NCI-H446 (cell line): ENCODE measurements at regions not wholly inside any gene's neighbourhood (a gene's known extent, or its start where the extent isn't known, plus 50 kb on each side); places are given as distances from the start of the nearest gene placed in this dataset.

Experiments
- DNase-seq, 2 experiments: peaks; one replicate each; lab custom pipeline; 2025; lab: John Stamatoyannopoulos, UW

DNA sequence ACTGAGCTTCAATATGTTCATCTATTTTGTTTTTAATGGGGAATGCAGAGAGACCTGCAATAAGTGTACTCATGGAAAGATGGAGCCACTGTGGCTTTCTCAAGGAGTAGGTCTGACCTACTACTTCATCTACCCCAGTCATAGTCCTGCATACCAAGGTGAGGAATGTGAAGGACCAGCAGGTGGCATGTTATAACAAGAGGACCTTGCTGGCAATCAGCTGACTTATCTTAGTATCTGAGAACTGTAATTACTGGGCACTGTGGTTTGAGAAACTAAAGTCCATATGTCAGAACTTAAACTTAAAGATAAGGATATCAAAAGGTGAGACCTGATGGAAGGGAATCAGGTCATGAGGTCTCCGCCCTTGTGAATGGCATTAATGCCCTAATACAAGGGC is 1104.2 kb downstream of the BCL11A start:
- DNase-seq: no peak

DNA sequence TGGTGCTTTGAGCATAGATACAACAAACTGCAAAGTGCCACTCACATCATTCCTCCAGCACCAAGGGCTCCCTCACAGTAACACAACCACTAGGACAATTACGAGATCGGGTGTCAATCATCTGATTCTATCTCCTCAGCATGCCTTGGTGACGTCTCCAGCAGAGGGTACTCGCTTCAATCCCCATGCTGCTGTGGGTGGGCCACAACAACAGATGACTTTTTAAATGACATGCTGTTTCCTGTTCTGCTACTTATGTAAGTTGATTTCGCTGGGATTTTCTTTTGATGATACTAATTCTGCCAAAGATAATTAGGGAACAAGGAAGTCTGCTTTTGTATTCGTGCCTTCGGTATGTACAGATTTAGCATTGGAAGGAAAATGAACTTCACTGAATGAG is 1113.0 kb downstream of the BCL11A start:
- no peak for DNase-seq

DNA sequence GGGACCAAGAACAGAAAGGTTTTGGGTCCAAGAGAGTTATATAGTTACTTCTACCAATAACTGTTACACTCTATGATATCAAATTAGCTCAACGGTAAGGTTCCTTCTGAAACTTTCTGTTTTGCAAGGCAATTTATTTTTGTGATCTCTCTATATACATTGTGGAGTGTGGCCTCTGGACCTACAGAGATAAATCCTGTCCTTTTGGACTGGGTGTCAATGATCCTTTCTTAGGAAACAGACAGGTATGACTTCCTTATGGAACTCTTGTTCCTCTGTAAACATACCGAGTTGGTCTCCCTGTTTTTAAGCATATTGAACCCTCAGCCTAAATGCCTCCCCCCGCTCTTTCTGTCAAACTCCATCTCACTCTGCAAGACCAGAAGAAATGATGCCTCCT is 1117.8 kb downstream of the BCL11A start:
- no peak for DNase-seq

GRCh38 chr2:59428940-59429339 is 1124.5 kb downstream of the BCL11A start:
- DNase-seq: no peak

DNA sequence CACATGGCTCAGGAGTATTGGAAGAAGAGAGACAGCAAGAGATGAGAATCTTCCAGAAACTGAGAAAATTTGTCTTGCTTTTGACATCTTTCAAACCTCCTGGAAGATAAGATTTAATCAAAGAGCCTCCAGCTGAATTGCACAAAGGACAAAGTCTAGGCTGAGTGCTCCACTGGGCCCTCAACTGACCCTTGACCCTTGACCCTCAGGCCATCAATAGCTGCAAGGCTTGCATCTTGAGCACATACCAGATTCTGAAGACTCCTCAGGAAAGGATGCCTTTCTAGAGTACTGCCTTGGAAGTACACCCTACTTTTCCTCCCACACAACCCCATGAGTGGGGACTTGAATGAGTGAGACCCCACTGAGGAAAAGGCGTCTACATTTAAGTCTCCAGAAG is 1125.5 kb downstream of the BCL11A start:
- DNase-seq: no peak

- no peak for DNase-seq
These were observed 1128.2 kb downstream of the BCL11A start for GRCh38 chr2:59425247-59425646.

DNA sequence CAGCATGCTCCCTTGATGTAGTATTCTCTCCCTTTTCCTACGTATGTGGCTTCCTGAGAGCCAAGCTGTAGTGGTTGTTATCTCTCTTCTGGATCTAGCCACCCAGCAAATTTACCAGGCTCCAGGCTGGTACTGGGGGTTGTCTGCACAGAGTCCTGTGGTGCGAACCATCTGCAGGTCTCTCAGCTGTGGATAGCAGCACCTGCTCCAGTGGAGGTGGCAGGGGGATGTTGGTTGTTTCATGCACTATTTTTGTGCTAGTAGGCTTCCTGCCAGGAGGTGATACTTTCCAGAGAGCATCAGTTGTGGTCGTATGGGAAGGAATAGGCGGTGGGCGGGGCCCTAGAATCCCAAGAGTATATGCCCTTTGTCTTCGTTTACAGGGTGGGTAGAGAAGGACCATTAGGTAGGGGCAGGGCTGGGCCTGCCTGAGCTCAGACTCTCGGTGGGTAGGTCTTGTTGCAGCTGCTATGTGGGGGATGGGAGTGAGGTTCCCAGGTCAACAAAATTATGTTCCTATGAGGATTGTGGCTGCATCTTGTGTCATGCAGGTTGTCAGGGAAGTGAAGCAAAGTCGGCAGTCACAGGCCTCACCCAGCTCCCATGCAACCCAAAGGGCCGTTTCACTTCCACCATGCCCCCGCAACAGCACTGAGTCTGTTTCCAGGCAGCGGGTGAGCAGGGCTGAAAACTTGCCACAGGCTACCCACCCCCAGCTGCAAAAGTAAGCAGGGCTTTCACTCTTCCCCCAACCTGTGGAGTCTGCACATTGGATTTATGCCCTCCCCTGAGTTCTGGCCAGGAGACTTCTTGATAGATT is 1139.5 kb downstream of the BCL11A start:
- no peak for DNase-seq

DNA sequence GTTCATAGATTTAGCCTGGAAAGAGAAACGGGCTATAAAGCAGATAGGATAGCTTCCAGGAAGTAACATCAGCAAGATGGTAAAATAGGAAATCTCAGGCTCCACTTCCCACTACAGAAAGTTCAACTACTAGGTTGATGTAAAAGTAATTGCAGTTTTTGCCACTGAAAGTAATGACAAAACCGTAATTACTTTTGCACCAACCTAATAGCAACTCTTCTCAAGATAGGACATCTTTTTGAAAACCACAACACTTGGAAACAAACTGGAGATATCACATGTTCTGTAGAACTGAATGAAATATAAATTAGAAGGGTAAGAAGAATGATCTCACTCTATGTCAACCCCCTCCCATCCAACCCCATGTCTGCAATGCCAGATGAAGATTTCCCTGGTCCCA is 1154.3 kb downstream of the BCL11A start:
- DNase-seq: no peak

DNA sequence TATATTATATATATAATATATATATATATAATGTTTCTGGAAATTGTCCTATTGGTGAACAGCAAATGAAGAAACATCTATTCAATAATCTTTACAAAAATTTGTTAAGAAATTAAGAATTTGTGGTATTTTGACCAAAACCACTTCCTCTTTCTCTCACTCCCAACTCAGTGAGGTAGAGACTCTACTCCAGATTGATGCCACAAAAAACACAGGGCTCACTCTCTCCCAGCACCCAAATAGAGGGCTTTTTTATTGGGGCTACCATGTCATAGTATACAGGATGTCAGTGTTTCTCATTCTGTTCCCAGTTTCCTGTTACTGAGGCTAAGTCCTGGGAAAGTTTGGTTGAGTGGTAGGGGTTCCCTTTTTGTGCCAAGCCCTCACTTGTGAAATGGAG is 1155.4 kb downstream of the BCL11A start:
- no peak for DNase-seq

- no peak for DNase-seq
These were observed 1154.0 kb upstream of the FANCL start for GRCh38 chr2:59395119-59395518.

GRCh38 chr2:59391896-59392295 is 1150.8 kb upstream of the FANCL start:
- DNase-seq: no peak

DNA sequence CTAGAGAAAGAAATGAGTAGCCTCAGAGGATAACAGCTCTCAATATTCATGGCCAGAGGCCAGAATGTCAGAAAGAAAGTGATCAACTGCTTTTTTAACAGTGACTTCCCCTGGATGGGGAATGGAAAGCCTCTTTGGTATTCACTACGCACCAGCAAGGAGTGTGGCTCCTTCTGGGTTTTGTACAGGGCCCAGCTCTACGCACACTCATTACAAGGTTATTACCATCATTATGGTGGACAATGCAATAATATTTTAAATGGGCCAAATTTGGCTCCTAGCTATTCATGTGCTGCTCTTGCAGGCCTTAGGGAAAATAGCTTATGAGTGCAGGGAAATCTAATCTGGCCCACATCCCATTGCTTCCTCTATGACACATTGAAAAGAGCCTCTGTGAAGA is 1149.5 kb upstream of the FANCL start:
- DNase-seq: no peak

GRCh38 chr2:59389240-59389639 is 1148.1 kb upstream of the FANCL start:
- DNase-seq: no peak

GRCh38 chr2:59385971-59386370 is 1144.8 kb upstream of the FANCL start:
- DNase-seq: no peak

- no peak for DNase-seq
These were observed 1142.3 kb upstream of the FANCL start for GRCh38 chr2:59383473-59383872.

DNA sequence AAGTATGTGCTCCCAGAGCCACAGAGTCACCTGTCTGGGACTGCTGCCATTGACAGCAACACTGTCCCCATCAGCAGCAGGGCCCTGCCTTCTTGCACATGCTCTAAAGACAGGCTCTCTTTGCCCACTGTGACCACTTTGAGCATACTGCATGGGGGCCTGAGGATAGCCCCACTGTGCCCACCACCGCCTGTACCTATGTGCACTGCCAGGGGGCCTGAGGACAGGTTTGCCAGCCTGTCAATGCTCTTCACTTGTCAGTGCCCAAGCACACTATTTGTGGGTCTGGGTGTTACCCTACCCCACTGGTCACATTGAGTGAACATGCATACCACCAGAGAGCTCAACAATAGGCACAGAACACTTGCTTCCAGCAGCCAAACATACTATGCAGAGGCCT is 1137.0 kb upstream of the FANCL start:
- no peak for DNase-seq

- DNase-seq: no peak
These were observed 1125.2 kb upstream of the FANCL start for GRCh38 chr2:59366288-59366687.

DNA sequence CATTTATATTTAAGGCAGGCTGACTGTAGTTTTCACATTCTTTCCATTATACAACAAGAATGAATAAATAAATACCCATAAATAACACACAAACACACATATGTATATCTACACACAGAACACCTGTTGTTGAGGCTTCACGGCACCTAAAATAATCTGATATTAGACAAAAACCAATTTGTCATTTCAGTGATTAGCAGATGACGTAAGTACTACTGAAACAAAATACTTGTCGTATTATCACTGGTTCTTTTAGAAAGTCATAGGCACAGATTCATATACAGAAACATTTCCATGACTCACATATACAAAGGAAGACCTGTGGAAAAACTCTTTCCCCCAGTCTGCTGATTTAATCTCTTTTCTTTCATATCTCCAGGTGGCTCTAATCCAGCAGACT is 1113.4 kb upstream of the FANCL start:
- DNase-seq: no peak

GRCh38 chr2:59353306-59353921 is 1112.3 kb upstream of the FANCL start:
- no peak for DNase-seq

GRCh38 chr2:59342166-59342565 is 1101.0 kb upstream of the FANCL start:
- DNase-seq: no peak

GRCh38 chr2:59339837-59340207 is 1098.7 kb upstream of the FANCL start:
- DNase-seq: no peak

DNA sequence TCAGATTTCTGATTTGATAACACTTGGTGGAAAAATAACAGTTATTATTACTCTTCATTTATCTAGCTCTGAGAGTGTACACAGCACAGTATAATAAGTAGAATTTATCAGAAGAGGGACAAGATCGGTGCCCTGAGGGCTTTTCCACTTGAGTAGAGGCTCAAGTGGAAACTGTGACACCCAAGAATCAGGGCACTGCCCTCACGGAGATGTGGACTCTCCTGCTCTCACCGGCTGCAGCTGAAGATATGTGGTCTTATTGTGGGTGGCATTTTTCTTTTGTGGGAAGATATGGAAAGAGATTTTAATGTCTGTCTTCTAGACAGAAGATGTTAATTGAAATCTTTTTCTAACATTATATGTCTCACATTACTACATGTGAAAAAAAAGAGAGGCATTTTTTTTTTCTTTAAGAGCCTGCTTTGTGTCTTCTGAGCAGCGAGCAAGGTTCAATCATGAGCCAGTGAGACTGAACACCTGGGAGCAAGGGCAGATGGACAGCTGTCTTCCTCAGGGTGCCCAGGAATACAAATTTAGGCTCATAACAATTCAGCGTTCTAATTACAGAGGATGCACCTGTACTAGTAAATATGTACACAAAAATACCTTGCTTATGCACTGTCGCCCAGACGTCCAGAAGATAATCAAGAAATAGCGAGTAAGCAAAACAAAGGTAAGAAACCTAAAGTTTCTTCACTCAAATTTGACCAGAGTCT is 1098.2 kb upstream of the FANCL start:
- DNase-seq: no peak

DNA sequence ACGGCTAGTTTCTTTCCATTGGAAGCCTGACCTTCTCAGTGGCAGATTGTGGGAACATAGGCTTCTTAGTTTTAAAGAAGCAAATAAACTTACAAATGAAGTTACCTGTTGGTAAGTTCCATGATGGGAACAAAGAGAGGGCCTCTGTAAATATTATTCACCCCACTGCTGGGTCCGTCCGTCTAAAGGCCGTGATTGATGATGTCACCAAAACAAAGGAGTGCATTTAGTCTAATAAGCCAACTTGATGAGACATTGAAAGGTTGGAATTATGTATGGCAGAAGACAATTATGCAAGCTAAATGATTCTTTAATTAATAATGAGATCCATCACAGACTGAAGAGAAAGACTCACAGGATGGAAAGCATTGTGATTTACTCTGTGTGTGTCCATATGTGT is 1091.9 kb upstream of the FANCL start:
- no peak for DNase-seq
